GM23248 (cell line): ENCODE measurements at regions not wholly inside any gene's neighbourhood (a gene's known extent, or its start where the extent isn't known, plus 50 kb on each side); places are given as distances from the start of the nearest gene placed in this dataset.
"Not testable (repeated sequence)": the region's sequence is repeated elsewhere in the genome, so short reads cannot be mapped to it uniquely, and the experiment has no call there.

ENCODE experiments used
- DNase-seq: peaks from one replicate; pipeline ENCODE4 v3.0.0-alpha.2; 2015
- H2AFZ ChIP-seq: fragments of 200-600 bp; sonication (generic); 2 replicates; pipeline ENCODE4 v1.6.1; 2016; ENCODE audit warnings: antibody characterized with exemption
- H3F3A ChIP-seq: fragments of 200-600 bp; sonication (generic); 2 replicates; pipeline ENCODE4 v1.6.1; 2016; ENCODE audit warnings: mild to moderate bottlenecking, antibody characterized with exemption, mixed run types; ENCODE audit not compliant: insufficient read depth
- H3K27ac ChIP-seq: fragments of 200-600 bp; sonication (generic); 2 replicates; pipeline ENCODE4 v1.5.1; 2016; ENCODE audit warnings: mild to moderate bottlenecking
- H3K27me3 ChIP-seq: fragments of 200-600 bp; sonication (generic); replicated peaks from 2 replicates; pipeline ENCODE4 v1.6.1; 2016; ENCODE audit warnings: mild to moderate bottlenecking; ENCODE audit not compliant: insufficient read depth
- H3K36me3 ChIP-seq: fragments of 200-600 bp; sonication (generic); 2 replicates; pipeline ENCODE4 v1.6.1; 2016; ENCODE audit warnings: low read depth, mild to moderate bottlenecking
- H3K4me1 ChIP-seq: fragments of 200-600 bp; sonication (generic); 2 replicates; pipeline ENCODE4 v1.6.1; 2016; ENCODE audit warnings: mild to moderate bottlenecking; ENCODE audit not compliant: insufficient read depth
- H3K4me2 ChIP-seq: fragments of 200-600 bp; sonication (generic); one replicate; pipeline ENCODE4 v1.6.1; 2016; ENCODE audit warnings: mild to moderate bottlenecking; ENCODE audit not compliant: unreplicated experiment
- H3K4me3 ChIP-seq: fragments of 200-600 bp; sonication (generic); 2 replicates; pipeline ENCODE4 v1.5.1; 2016; ENCODE audit warnings: mild to moderate bottlenecking
- H3K79me2 ChIP-seq: fragments of 200-600 bp; sonication (generic); 2 replicates; pipeline ENCODE4 v1.6.1; 2016; ENCODE audit warnings: mild to moderate bottlenecking; ENCODE audit not compliant: insufficient read depth
- H3K9ac ChIP-seq: fragments of 200-600 bp; sonication (generic); 2 replicates; pipeline ENCODE4 v1.6.1; 2016; ENCODE audit warnings: mild to moderate bottlenecking
- H3K9me2 ChIP-seq: fragments of 200-600 bp; sonication (generic); 2 replicates; pipeline ENCODE4 v1.6.1; 2016; ENCODE audit warnings: mixed run types, mild to moderate bottlenecking, moderate library complexity; ENCODE audit not compliant: insufficient read depth
- H3K9me3 ChIP-seq: fragments of 200-600 bp; sonication (generic); one replicate; pipeline ENCODE4 v1.6.1; 2017; ENCODE audit warnings: low read depth
- H4K20me1 ChIP-seq: fragments of 200-600 bp; sonication (generic); 2 replicates; pipeline ENCODE4 v1.6.0; 2016; ENCODE audit not compliant: insufficient read depth
- EZH2 ChIP-seq: fragments of 200-600 bp; sonication (generic); IDR thresholded peaks from 2 replicates; pipeline ENCODE4 v1.6.1; 2018; ENCODE audit warnings: antibody characterized with exemption, mild to moderate bottlenecking; ENCODE audit not compliant: insufficient read depth, poor library complexity, severe bottlenecking
- EZH2phosphoT487 ChIP-seq: fragments of 200-600 bp; sonication (generic); IDR thresholded peaks from 2 replicates; pipeline ENCODE4 v1.6.1; 2018; ENCODE audit warnings: antibody characterized with exemption, moderate library complexity, mild to moderate bottlenecking, low read depth; ENCODE audit not compliant: insufficient read depth
- WGBS, 2 experiments: methylation state at CpG; one replicate each; pipeline ENCODE4 v1.1.6; 2015 to 2017; ENCODE audit warnings: low lambda C conversion rate in 2 of 2, low coverage in 1 of 2; ENCODE audit errors: missing lambda C conversion rate in 2 of 2; 5-methylcytosine and 5-hydroxymethylcytosine counted together
- in situ Hi-C: fragments of 300-500 bp; cut with MboI; formaldehyde crosslinking; loops from 2 replicates; pipeline ENCODE4 v1.15.0; 2020

DNA sequence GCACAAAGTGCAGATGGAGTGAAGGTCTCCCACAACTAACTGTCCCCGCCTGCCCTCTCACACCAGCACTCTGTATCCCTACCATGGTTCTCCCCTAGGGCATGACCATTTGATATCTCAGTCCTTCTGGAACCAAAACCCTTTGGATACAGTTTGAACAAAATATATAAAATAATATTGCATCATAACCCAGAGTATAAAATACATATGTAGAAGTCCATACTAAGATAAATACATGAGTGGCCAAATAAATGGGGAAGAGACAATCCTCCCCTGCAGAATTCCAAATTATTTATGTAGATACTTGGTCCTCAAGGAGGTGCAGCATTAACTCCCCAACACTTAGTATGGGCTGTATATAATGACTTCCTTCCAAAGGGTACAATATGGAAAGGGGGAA lies 207.4 kb downstream of the RRAGC start:
- TF ChIP-seq EZH2: no peak
- no peak for TF ChIP-seq EZH2phosphoT487
- H3K36me3 ChIP-seq: no peaks in the 10 kb centered on the region
- no peaks in the 10 kb centered on the region for H3K4me1 ChIP-seq
- no peaks in the 10 kb centered on the region for H3K9me3 ChIP-seq
- no peaks in the 10 kb centered on the region for H3K79me2 ChIP-seq
- no peak overlapping the region for H3K27ac ChIP-seq
- 21 to 26% methylated on average over 1 of the region's 1 CpG for WGBS, 2 experiments
- no peak overlapping the region for H3K4me3 ChIP-seq
- no peak overlapping the region for H3K9ac ChIP-seq
- H3K4me2 ChIP-seq: no peak overlapping the region
- H3K27me3 ChIP-seq: no peaks in the 10 kb centered on the region
- no peaks in the 10 kb centered on the region for H3K9me2 ChIP-seq
- H4K20me1 ChIP-seq: no peaks in the 10 kb centered on the region
- no peak overlapping the region for H2AFZ ChIP-seq
- H3F3A ChIP-seq: no peaks in the 10 kb centered on the region
- no peak for DNase-seq
- in situ Hi-C loops: no loop called here

DNA sequence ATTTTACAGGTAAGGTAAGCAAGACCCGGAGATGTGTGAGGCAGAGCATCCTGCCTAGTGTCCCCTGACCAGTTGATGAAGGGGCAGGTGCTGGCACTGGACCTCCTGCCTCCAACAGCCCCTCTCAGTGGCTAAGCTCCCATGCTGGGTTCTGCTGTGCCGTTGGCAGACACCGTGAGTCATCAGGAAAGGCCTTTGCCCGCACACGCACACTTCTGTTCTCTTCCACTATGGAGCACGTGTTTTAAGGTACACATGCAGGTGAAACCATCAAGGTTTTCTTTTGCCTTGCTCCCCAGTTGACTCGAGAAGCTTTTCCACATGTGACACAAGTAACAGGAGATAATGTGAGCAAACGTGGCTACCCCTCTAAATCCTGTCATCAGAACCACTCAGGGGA lies 207.9 kb downstream of the RRAGC start:
- Histone ChIP-seq H3K36me3 (no peaks in the 10 kb centered on the region), H3K4me3 (no peak overlapping the region), H3K9me2 (no peaks in the 10 kb centered on the region), H3K9me3 (no peaks in the 10 kb centered on the region), H3K9ac (no peak overlapping the region), H2AFZ (no peak overlapping the region), H3K4me2 (no peak overlapping the region), H3K79me2 (no peaks in the 10 kb centered on the region), H3K4me1 (no peaks in the 10 kb centered on the region), H4K20me1 (no peaks in the 10 kb centered on the region), H3F3A (no peaks in the 10 kb centered on the region), H3K27ac (no peak overlapping the region), H3K27me3 (no peaks in the 10 kb centered on the region)
- DNase-seq: no peak
- 31 to 36% methylated on average over 8 of the region's 8 CpGs for WGBS, 2 experiments
- in situ Hi-C loops: no loop called here
- TF ChIP-seq EZH2 (no peak), EZH2phosphoT487 (no peak)

DNA sequence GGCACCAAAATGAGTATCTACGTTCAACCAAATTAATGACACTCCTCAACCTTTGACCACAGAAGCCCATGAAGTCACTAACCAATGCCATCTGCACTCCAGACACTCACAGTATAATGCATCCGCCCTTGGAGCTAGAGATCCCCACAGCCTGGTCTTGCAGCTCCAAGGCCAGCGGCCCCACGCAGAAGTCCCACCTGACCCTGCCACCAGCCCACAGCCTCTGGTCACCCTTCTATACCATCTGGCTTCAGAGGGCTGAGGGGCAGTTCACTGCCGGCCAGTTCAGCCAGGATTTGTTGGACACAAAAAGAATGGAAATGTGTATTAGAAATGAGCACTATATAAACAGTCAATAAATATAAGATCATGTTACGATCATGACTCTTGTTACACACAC lies 211.2 kb downstream of the RRAGC start:
- no peak overlapping the region for H2AFZ ChIP-seq
- H3K4me3 ChIP-seq: no peak overlapping the region
- TF ChIP-seq EZH2: no peak
- no peak for TF ChIP-seq EZH2phosphoT487
- no peaks in the 10 kb centered on the region for H3F3A ChIP-seq
- H3K9ac ChIP-seq: no peak overlapping the region
- no peaks in the 10 kb centered on the region for H4K20me1 ChIP-seq
- no peaks in the 10 kb centered on the region for H3K36me3 ChIP-seq
- 43 to 48% methylated on average over 6 of the region's 6 CpGs for WGBS, 2 experiments
- in situ Hi-C loops: no loop called here
- H3K27ac ChIP-seq: no peak overlapping the region
- H3K9me2 ChIP-seq: no peaks in the 10 kb centered on the region
- H3K4me1 ChIP-seq: no peaks in the 10 kb centered on the region
- H3K27me3 ChIP-seq: no peaks in the 10 kb centered on the region
- no peaks in the 10 kb centered on the region for H3K79me2 ChIP-seq
- H3K9me3 ChIP-seq: no peaks in the 10 kb centered on the region
- no peak overlapping the region for H3K4me2 ChIP-seq
- DNase-seq: no peak

DNA sequence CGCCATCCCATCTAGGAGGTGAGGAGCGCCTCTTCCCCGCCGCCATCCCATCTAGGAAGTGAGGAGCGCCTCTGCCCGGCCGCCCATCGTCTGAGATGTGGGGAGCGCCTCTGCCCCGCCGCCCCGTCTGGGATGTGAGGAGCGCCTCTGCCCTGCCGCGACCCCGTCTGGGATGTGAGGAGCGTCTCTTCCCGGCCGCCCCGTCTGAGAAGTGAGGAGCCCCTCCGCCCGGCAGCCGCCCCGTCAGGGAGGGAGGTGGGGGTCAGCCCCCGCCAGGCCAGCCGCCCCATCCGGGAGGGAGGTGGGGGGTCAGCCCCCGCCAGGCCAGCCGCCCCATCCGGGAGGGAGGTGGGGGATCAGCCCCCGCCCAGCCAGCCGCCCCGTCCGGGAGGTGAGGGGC lies 212.2 kb downstream of the RRAGC start:
- not testable (repeated sequence) for H3K9me2 ChIP-seq

DNA sequence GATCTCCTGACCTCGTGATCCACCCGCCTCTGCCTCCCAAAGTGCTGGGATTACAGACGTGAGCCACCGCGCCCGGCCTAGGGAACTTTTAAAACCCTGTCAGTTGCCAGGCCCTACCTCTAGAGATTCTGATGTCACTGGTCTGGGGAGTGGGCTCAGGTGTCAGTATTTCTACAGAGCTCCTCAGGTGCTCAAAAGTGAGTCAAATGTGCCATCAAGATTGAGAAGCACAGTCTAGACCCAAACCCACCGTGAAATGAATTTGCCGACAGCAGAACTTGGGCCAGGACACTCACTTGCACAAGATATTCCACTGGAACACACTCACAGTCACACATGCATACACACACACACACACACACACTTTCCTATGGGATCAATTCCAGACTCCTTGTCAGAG lies 215.5 kb downstream of the RRAGC start:
- Histone ChIP-seq H3K36me3 (no peaks in the 10 kb centered on the region), H3K9ac (no peak overlapping the region), H3K4me2 (no peak overlapping the region), H2AFZ (no peak overlapping the region), H3K9me3 (no peaks in the 10 kb centered on the region), H3K27ac (no peak overlapping the region), H3K9me2 (no peaks in the 10 kb centered on the region), H3F3A (no peaks in the 10 kb centered on the region), H3K4me1 (no peaks in the 10 kb centered on the region), H4K20me1 (no peaks in the 10 kb centered on the region), H3K4me3 (no peak overlapping the region), H3K79me2 (no peaks in the 10 kb centered on the region), H3K27me3 (no peaks in the 10 kb centered on the region)
- TF ChIP-seq EZH2 (no peak), EZH2phosphoT487 (no peak)
- 47 to 55% methylated on average over 7 to 8 of the region's 8 CpGs for WGBS, 2 experiments
- in situ Hi-C loops: no loop called here
- no peak for DNase-seq

More for the DNA sequence above, 212.2 kb downstream of the RRAGC start:
- 79% methylated on average over 34 of the region's 34 CpGs; no CpG with 5 or more reads in 1 of the 2 experiments for WGBS, 2 experiments
- H2AFZ ChIP-seq, H3K27me3 ChIP-seq, H3K4me3 ChIP-seq, H3K4me2 ChIP-seq, H3K9ac ChIP-seq, H3K4me1 ChIP-seq, H3K9me3 ChIP-seq, H3K27ac ChIP-seq, H3F3A ChIP-seq, in situ Hi-C loops, H3K79me2 ChIP-seq, H3K36me3 ChIP-seq, DNase-seq, H4K20me1 ChIP-seq: not testable (repeated sequence)
